ENCODE measurements at regions not wholly inside any gene's neighbourhood (a gene's known extent, or its start where the extent isn't known, plus 50 kb on each side); places are given as distances from the start of the nearest gene placed in this dataset.

- no peak for DNase-seq (ENCODE audit: low spot score)
Observed at GRCh38 chr5:14017904-14018303, 73.4 kb upstream of the DNAH5 start.

- no peak for DNase-seq (ENCODE audit: low spot score)
Observed at GRCh38 chr5:14016549-14016948, 72.1 kb upstream of the DNAH5 start.

GRCh38 chr5:14011089-14012020, 66.9 kb upstream of the DNAH5 start:
- peak; percentile 91 for DNase-seq (ENCODE audit: low spot score)

- no peak for DNase-seq (ENCODE audit: low spot score)
Observed at GRCh38 chr5:14009575-14009974, 65.1 kb upstream of the DNAH5 start.

- no peak for DNase-seq (ENCODE audit: low spot score)
Observed at GRCh38 chr5:14008819-14009311, 64.4 kb upstream of the DNAH5 start.

GRCh38 chr5:14006823-14007520, 62.5 kb upstream of the DNAH5 start:
- DNase-seq (ENCODE audit: low spot score): no peak

- no peak for DNase-seq (ENCODE audit: low spot score)
Observed at GRCh38 chr5:14004598-14005394, 60.3 kb upstream of the DNAH5 start.

GRCh38 chr5:14003936-14004335, 59.4 kb upstream of the DNAH5 start:
- DNase-seq (ENCODE audit: low spot score): no peak

GRCh38 chr5:14003513-14003912, 59.0 kb upstream of the DNAH5 start:
- no peak for DNase-seq (ENCODE audit: low spot score)

GRCh38 chr5:13998254-13998653, 53.8 kb upstream of the DNAH5 start:
- DNase-seq (ENCODE audit: low spot score): no peak

- no peak for DNase-seq (ENCODE audit: low spot score)
Observed at GRCh38 chr5:13997514-13997913, 53.0 kb upstream of the DNAH5 start.

GRCh38 chr5:13994621-13995253, 50.2 kb upstream of the DNAH5 start:
- no peak for DNase-seq (ENCODE audit: low spot score)
